CD4-positive, alpha-beta T cell treated with Interleukin-12 subunit alpha and Interleukin-12 subunit beta, for 1 hour (primary cell): ENCODE measurements at regions not wholly inside any gene's neighbourhood (a gene's known extent, or its start where the extent isn't known, plus 50 kb on each side); places are given as distances from the start of the nearest gene placed in this dataset.
"Not testable (repeated sequence)": the region's sequence is repeated elsewhere in the genome, so short reads cannot be mapped to it uniquely, and the experiment has no call there.

Experiments used
- DNase-seq: peaks from one replicate; pipeline ENCODE4 v3.0.0-alpha.2; 2020

DNA sequence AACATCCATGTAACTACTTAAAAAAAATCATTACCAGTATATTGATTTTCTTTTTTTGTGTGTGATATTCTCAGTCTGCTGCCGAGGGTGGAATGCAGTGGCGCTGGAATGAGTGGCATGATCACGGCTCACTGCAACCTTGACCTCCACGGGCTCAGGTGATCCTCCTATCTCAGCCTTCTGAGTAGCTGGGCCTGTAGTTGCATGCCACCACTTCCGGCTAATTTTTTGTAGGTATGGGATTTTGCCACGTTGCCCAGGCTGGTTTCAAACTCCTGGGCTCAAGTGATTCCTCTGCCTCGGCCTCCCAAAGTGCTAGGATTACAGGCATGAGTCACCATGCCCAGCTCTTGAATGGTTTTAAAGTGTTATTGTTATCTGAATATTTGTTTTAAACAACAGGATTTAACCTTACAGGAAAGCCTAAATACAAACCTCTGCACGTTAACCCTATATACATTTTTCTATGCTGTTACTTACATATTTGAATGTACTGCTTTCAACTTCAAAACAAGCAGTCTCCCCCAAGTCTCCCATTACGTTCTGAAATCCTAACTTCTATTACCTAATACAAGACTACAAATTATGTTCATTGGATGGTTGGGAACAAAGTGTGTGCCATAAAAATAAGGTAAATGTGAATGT, 61.7 kb downstream of the KPNA2 start:
- no peak for DNase-seq

DNA sequence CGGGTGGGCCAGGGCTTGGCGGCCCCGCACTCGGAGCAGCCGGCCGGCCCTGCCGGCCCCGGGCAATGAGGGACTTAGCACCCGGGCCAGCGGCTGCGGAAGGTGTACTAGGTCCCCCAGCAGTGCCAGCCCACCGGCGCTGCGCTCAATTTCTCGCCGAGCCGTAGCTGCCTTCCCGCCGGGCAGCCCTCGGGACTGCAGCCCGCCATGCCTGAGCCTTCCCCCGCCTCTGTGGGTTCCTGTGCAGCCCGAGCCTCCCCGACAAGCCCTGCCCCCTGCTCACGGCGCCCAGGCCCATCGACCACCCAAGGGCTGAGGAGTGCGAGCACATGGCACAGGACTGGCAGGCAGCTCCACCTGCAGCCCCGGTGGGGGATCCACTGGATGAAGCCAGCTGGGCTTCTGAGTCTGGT, 63.8 kb downstream of the KPNA2 start:
- DNase-seq, result not testable (repeated sequence)

DNA sequence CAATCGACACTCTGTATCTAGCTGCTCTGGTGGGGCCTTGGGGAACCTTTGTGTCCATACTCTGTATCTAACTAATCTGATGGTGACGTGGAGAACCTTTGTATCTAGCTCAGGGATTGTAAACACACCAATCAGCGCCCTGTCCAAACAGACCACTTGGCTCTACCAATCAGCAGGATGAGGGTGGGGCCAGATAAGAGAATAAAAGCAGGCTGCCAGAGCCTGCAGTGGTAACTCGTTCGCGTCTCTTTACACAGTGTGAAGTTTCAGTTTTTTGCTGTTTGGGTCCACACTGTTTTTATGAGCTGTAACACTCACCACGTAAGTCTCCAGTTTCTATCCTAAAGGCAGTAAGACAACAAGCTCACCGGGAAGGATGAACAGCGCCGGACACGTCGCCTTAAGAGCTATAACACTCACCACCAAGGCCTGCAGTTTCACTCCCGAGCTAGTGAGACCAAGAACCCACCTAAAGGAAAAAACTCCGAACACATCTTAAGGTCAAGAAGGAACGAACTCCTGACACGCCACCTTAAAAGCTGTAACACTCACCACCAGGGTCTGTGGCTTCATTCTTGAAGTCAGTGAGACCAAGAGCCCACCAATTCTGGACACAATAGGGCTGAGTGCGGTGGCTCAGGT, 64.6 kb downstream of the KPNA2 start:
- DNase-seq, result no peak

DNA sequence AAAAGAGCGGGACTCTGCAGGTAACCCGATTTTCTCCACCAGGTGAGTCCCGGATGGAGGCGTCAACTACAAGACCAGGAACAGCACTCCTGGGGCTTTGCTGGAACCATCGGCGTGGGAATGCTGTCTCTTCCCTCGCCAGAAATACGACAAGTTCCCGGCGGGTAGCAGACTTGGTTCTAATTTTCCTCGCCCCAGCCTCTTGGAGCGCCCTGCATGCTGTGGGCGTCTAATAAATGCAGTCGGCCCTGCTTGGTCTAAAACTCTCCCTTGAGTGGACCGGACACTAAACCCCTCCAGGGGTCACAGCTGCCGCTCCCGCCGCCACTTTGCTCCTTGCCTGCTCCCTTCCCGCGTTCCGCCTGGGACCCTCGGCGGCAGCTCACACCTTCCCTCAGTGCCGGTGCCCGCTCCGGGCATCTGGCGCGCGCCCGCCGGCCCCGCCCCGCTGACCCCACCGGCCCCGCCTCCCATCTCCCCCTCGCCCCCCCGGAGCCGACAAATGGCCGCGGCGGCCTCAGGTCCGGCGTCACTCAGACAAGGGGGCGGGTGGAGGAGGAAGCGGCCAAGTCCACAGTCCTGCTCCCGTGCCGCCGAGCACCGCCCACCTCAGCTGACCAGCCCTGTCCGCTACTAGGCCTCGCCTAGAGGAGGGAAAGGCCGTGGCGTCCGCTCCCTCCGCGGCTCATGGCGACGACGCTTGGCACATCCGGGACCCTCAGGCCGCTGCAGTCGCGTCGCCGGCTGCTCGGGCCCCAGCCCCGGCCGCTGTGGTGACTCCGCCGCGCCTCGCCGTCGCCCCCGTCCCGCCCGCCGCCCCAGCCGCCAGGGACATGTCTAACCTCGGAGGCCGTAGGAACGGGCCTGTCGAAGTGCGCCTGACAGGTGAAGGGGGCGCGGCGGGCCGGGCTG, 65.8 kb downstream of the KPNA2 start:
- DNase-seq, result peak; percentile 81

DNA sequence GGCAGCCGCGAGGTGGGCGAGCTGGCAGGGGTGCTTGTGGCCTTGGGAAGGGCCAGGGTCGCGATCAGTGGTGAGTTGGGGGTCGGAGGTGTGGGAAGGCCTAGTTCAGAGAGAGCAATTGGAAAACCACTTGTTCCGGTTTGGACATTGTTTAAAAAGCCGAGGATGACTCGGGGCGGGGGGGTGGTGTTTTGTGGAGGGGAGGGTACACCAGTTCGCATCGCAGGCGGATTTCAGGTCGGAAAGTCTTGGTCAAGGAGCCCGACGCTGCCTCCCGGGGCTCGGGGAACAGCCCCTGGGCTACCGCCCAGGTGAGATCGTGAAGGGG, 66.4 kb downstream of the KPNA2 start:
- no peak for DNase-seq

DNA sequence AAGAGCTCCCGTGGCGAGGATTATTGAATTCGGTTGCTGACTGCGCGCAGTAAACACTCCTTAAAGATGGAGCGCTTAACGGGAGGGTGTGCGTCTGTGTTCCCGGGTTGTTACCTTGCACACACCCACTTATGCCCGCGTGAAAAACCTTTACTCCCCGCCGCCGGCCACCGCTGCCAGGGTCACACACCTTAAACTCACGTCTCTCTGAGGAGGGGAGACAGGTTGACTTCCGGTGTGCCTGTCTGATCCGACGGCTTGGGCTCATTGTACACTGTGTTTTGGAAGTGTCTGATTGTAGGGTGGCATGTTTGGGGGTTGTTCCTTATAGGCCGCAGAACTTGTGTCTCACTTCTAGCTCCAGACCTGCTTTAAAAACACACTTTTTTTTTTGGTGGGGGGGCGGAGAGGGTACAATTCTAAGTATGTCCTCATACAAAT, 66.8 kb downstream of the KPNA2 start:
- peak; percentile 40 for DNase-seq

DNA sequence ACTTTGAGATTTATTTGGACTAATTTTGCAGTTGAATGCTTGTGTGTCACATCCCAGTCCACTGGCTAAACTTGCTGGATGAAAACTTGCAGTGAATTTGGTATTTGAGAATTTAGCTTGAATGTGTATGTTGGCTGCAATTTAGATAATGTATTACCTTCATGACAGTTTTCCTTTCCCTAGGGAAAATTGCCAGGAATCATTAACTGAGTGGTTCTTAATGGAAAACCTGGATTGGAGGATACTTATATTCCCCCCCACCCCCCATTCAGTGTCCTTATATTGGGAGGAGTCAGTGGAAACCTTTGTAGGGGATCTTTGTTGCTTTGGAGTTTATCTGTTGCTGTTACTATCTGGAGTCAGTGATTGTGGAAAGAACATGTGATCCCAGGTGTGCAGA, 67.6 kb downstream of the KPNA2 start:
- DNase-seq, result no peak

DNA sequence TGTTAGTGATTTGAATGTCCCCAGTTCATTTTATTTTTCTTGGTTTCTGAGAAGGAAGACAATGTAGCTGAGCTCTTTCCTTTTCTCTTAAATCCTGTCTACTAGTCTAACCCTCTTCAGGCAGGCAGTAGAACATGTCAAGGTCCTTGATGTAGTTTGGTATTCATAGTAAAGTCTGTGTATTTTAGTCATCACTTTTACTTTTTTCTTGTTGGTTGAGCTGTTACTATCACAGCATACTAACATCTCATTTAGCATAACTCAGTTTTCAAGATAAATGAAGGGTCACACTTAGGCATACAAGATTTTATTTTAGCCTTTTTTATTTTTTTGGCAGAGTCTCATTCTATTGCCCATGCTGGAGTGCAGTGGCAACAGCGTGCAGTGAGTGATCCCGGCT, 70.5 kb downstream of the KPNA2 start:
- DNase-seq, result no peak

DNA sequence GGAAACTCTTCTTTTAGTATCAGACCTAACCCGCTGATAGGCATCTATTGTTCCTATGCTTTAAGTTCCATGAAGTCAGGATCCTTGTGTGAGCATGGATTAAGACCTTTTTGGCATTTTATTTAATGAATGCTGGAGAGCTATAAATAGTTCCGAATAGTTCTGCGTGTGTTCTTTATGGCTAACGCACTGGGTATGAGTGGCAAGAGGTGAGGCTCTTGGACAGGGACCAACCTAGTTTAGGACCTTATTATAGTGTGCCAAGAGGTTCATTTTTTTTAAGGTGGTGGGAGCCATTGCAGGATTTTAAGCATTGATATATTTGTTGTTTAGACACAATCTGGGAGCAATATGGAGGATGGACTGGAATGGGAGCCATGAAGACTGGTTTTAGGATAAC, 71.8 kb downstream of the KPNA2 start:
- DNase-seq, result no peak

DNA sequence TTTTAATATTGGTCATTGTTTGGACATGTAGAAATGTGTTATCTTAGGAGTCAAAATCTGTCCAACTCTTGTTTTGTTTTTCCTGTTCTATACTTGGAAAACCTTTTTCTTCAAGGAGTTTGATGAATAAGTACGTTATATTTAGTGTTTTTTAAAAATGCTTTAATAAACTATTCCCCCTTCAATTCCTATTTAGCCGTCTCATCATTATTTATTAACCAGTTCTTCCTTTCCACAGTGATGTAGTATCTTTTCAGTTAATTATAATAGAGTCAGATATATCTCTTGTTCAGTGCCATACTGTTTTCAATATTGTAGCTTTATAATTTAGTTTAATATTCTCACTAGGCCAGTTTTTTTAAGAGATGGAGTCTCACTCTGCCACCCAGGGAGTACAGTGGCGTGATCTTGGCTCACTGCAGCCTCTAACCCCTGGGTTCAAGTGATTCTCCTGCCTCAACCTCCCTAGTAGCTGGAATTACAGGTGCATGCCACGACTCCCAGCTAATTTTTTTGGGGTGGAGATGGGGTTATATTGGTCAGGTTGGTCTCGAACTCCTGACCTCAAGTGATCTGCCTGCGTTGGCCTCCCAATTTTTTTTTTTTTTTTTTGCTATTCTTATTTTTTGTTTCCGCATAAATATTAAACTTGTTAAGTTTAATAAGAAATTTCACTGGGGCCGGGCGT, 72.9 kb downstream of the KPNA2 start:
- no peak for DNase-seq

DNA sequence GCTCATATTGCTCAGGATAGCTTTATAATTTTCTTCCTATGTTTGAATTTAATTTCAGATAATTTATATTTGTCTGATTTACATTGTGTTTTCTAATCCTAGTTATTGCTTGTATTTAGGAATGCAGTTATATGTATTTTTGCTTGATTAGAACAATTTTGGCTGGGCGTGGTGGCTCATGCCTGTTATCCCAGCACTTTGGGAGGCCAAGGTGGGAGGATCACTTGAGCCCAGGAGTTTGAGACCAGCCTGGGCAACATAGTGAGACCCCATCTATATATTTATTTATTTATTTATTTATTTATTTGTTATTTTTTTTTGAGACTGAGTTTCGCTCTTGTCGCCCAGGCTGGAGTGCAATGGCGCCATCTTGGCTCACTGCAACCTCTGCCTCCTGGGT, 73.9 kb downstream of the KPNA2 start:
- not testable (repeated sequence) for DNase-seq

DNA sequence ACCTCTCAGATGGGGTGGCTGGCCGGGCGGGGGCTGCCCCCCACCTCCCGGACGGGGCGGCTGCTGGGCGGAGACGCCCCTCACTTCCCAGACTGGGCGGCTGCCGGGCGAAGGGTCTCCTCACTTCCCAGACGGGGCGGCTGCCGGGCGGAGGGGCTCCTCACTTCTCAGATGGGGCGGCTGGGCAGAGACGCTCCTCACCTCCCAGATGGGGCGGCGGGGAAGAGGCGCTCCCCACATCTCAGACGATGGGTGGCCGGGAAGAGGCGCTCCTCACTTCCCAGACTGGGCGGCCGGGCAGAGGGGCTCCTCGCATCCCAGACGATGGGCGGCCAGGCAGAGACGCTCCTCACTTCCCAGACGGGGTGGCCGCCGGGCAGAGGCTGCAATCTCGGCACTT, 80.7 kb downstream of the KPNA2 start:
- not testable (repeated sequence) for DNase-seq

DNA sequence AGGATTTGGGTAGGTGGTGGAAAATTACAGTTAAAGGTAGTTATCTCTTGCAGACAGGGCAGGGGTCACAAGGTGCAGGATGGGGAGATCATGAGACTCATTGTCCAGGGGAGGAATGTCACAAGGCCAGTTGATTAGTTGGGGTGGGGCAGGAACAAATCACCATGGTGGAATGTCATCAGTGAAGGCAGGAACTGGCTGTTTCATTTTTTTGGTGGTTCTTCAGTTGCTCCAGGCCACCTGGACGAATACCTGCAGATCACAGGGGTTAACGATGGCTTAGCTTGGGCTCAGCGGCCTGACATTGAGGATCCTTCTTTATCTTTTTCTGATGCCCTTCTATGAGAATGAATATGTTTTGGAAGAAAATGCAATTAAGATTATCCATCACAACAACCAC, 87.1 kb downstream of the KPNA2 start:
- no peak for DNase-seq

DNA sequence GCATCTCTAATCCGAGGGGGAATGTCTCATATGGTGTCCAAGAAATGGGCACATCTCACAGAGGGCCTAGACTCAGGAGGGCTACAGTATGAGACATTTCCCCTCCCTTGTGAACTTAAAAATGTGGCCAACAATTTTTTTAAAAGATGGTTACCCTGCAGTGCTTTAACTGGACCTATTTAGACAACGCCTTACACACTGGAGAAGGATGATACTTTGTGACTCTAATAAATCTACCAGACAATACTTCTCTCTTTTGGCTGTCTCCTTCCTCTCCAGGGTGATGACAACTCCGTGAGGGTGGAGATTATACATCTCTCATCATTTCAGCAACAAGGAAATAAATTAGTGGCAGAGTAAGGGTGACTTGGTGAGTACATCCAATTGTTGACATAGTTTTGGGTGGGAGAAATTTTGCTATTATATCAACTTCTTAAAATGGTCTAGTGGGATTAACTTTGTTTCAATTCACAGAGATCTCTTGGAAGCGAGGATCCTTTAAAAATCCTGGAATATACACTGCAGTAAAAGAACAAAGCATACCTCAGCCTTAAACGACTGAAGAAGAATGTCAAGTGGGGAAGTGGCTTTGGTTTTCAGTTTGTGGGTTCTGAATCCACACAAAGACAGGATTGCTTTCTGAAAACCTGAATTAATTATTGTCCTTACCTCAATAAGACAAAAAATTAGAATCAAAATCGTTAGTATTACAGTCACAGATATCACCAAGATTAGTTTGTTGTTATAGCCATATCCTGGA, 89.8 kb downstream of the KPNA2 start:
- no peak for DNase-seq

DNA sequence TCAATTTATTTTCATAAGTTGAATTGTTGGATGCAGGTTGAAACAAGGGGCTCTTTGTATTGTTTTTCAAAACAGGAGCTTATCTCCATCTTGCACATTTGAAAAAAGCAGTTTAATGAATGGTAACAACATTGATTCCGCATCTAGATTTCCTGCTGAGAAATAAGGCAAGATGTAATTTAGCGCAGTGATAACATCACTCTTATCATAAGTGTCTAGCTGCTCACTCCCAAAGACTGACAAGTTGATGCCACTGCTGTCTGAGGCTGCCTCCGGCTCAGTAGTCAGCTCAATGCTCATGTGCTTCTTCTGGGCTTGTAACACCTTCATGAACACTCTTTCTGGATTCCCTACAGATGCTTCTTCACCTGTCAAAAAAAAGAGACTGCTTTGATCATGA, 92.4 kb downstream of the KPNA2 start:
- no peak for DNase-seq

DNA sequence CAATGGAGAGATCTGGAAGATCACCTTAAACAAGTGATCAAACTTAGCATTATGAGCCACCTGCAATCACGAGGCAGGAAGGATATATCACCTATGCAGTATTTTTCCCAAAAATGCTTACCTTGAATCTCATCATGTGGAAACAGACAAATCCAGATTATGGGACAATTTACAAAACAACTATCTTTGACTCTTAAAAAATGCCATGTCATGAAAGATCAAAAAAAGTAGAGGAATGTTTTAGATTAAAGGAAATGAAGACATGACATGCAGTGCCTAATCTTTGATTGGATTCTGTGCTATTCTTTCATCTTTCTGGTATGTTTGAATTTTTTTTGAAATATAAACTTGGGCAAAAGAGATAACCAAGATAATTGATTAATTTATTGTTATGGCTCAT, 95.9 kb downstream of the KPNA2 start:
- DNase-seq, result no peak

DNA sequence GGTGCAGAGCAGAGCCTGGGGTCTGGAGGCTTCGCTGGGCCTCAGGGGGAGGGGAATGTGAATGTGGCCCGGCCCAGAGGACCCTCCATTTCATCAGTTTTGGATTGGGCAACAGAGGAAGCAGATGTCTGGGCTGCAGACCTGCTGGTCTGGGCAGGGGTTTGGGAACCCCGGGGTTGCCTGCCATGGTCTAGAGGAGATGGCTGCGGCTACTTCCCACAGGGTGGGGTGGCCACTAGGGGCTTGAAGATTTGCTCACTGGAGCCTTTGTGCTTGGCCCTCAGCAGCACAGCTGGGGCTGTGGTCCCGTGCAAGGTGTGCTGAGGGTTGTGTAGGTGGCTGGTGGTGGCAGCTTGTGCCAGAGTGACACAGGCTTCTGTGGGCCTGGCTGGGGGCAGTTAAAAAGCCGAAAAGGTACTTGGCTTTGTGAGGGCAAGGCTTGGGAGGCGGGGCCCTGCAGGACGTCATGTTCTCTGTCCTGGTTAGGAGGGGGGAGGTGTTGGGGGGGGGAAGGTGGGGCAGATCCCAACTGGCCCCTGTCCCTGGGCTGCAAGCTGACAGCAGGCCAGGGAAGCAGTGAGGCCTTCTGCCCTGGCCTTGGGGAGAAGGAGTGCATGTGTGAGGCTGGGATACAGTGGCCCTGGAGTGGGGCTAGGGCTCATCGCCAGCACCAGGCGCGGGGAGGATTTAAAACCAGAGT, 98.0 kb downstream of the KPNA2 start:
- DNase-seq, result no peak

DNA sequence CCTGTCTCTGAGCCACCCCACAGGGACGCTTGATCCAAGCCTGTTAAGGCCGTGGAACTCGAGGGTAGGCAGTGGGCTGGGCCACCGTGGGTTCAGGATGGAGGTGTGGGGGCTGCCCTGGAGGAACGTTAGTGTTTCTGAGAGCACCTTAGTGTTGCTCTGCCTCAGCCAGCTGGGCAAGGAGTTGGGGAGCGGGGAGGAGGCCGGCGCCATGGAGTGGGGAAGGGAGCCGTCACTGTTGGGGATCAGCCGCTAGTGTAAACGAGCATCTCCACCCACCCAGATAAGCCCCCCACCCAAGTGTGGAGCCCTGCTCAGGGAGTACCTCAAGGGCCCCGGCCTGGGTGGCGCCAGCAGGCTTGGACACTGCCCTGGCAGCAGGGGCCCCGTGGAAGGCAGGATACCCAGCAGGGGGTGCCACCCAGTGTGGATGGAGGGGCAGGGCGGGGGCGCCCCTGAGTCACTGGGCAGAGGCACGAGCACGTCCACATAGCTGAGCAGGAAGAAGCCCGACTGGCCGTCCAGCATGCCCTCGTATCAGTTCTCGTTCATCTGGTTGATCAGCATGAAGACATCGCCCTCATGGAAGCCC, 98.6 kb downstream of the KPNA2 start:
- no peak for DNase-seq

DNA sequence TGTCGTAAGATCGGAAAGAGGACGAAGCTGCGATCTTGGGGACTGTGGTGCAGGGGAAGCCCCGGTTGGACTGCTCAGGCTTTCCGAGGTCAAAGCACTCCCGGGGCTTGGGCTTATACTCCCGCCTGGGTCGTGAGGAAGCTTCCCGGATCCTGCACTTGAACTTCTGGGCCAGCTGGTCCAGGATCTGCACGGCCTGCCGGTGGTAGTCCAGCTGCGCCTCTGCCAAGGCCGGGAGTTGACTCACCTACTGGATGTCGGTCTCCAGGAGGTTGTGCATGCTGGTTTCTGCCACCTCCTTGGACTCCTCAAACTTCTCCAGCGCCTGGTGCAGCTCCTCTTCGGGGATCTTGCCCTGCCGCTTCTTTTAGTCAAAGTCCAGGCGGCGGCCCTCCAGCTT, 99.2 kb downstream of the KPNA2 start:
- DNase-seq, result no peak

DNA sequence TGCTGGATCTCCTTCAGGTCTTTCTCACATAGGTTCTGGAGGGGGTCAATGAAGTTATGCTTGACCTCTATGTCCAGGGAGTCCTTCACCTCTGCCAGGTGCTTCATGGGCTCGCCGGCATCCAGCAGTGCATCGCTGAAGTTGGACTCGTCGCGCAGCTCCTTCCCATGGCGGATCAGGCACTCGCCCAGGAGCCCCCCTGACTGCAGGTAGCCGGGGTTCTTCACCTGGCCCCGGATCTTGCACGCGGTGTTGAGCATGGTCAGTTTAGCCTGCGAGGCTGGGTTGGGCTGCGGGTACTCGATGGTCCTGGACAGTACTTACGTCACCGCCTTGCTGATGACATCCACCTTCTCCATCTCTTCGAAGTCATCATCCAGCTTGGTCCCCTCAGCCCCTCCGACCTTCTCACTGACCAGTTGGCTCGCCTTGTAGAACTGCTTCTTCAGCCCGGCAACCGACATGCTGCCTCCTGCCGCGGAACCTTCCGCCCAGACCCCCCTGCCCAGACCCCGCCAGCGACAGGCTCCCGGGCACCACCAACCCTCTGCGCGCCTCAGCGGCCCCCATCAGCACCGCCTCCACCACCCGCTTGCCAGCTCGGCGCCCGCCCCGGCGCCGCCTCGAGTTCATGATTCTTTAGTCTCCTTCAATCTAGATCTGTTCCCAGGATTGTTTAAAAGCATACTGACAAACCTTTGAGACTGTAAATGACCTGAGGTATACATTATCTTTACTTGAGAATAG, 99.8 kb downstream of the KPNA2 start:
- DNase-seq, result no peak

DNA sequence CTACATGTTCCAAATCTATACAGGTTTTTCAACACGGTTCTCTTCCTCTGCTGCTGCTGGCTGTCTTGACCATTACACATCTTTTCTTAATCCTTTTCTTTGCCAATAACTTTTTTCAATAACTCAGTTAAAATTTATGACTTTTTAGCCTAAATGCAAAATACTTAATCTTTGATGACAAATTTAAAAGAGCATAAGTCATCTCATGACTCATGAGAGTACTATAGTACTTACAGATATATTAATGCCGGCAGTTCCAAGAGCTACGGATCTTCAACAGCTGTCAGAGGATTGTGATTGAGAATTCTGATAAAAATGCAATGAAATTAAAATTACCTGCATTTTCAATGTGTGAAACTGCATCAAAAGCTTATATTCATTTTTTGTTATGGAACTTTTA, 105.5 kb downstream of the KPNA2 start:
- DNase-seq, result no peak
